GM12878 (cell line): ENCODE measurements at regions not wholly inside any gene's neighbourhood (a gene's known extent, or its start where the extent isn't known, plus 50 kb on each side); places are given as distances from the start of the nearest gene placed in this dataset.

ENCODE experiments used
- CBFB ChIP-seq: IDR thresholded peaks from 2 replicates; pipeline ENCODE4 v1.6.1; 2016; ENCODE audit warnings: antibody characterized with exemption, low read depth
- CREB1 ChIP-seq: IDR thresholded peaks from 2 replicates; pipeline ENCODE4 v1.6.1; 2012; ENCODE audit warnings: low read depth, mild to moderate bottlenecking, inconsistent platforms
- EZH2 ChIP-seq: IDR thresholded peaks from 2 replicates; pipeline ENCODE4 v1.6.1; 2012; ENCODE audit warnings: low read depth, mild to moderate bottlenecking, control low read depth, inconsistent platforms, low read length, borderline replicate concordance; ENCODE audit not compliant: control insufficient read depth
- FOXM1 ChIP-seq: IDR thresholded peaks from 2 replicates; pipeline ENCODE4 v1.6.1; 2012; ENCODE audit warnings: low read depth, mild to moderate bottlenecking, inconsistent platforms, low read length, moderate library complexity
- POLR2A ChIP-seq: IDR thresholded peaks from 2 replicates; pipeline ENCODE4 v1.6.1; 2011; ENCODE audit warnings: low read depth, mild to moderate bottlenecking, low read length
- YBX1 ChIP-seq: fragments of 450-650 bp; IDR thresholded peaks from 2 replicates; pipeline ENCODE4 v1.6.1; 2016; ENCODE audit warnings: antibody characterized with exemption
- TF ChIP-seq, protein P1 (sequence below), 3 experiments: IDR thresholded peaks in 2 of 3; conservative IDR thresholded peaks in 1 of 3; 2 replicates each; pipeline ENCODE4 v1.5.1; 2011; ENCODE audit warnings: low read depth in 3 of 3, low read length in 3 of 3, mild to moderate bottlenecking in 3 of 3, control low read depth in 2 of 3, moderate library complexity in 2 of 3, inconsistent platforms in 1 of 3, mixed read lengths in 1 of 3; ENCODE audit not compliant: control insufficient read depth in 2 of 3, insufficient read depth in 1 of 3; ENCODE audit errors: extremely low read depth in 1 of 3

- TF ChIP-seq EZH2 = no peak
- TF ChIP-seq CBFB = no peak
- TF ChIP-seq, protein P1, sequence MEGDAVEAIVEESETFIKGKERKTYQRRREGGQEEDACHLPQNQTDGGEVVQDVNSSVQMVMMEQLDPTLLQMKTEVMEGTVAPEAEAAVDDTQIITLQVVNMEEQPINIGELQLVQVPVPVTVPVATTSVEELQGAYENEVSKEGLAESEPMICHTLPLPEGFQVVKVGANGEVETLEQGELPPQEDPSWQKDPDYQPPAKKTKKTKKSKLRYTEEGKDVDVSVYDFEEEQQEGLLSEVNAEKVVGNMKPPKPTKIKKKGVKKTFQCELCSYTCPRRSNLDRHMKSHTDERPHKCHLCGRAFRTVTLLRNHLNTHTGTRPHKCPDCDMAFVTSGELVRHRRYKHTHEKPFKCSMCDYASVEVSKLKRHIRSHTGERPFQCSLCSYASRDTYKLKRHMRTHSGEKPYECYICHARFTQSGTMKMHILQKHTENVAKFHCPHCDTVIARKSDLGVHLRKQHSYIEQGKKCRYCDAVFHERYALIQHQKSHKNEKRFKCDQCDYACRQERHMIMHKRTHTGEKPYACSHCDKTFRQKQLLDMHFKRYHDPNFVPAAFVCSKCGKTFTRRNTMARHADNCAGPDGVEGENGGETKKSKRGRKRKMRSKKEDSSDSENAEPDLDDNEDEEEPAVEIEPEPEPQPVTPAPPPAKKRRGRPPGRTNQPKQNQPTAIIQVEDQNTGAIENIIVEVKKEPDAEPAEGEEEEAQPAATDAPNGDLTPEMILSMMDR (IDR thresholded peaks at IDR 0.05 in 2 of 3, conservative IDR thresholded peaks at IDR 0.05 in 1 of 3; ENCODE audit: control insufficient read depth in 2 of 3, extremely low read depth in 1 of 3, insufficient read depth in 1 of 3, low read depth in 3 of 3, low read length in 3 of 3) = no peak
- TF ChIP-seq YBX1 = no peak
- no peak for TF ChIP-seq POLR2A
- TF ChIP-seq FOXM1 = no peak
- no peak for TF ChIP-seq CREB1
Measured at GRCh38 chr7:28263622-28264271, 83.2 kb upstream of the JAZF1 start.
